SK-N-MC (cell line): ENCODE measurements at regions not wholly inside any gene's neighbourhood (a gene's known extent, or its start where the extent isn't known, plus 50 kb on each side); places are given as distances from the start of the nearest gene placed in this dataset.

ENCODE experiments used
- DNase-seq: peaks from one replicate; pipeline ENCODE4 v3.0.0-alpha.2; 2011; ENCODE audit warnings: low read depth, low spot score
- H3K27ac ChIP-seq: fragments of 200-600 bp; sonication (generic); 2 replicates; pipeline ENCODE4 v1.5.1; 2016; ENCODE audit warnings: mixed run types
- H3K36me3 ChIP-seq: fragments of 200-600 bp; sonication (generic); 2 replicates; pipeline ENCODE4 v1.6.1; 2017; ENCODE audit warnings: antibody characterized with exemption, low read length, mixed read lengths; ENCODE audit not compliant: insufficient read depth
- H3K4me3 ChIP-seq: fragments of 200-600 bp; sonication (generic); 2 replicates; pipeline ENCODE4 v1.5.1; 2016
- H3K9ac ChIP-seq: fragments of 200-600 bp; sonication (generic); 2 replicates; pipeline ENCODE4 v1.8.0; 2017; ENCODE audit warnings: mixed run types, mixed read lengths; ENCODE audit not compliant: insufficient read length
- H3K9me3 ChIP-seq: fragments of 200-600 bp; sonication (generic); 2 replicates; pipeline ENCODE4 v1.6.1; 2017; ENCODE audit warnings: low read depth, mild to moderate bottlenecking, antibody characterized with exemption, low read length, moderate library complexity, mixed read lengths
- EZH2 ChIP-seq: fragments of 200-600 bp; sonication (generic); IDR thresholded peaks from one replicate; pipeline ENCODE4 v1.6.1; 2017; ENCODE audit warnings: antibody characterized with exemption
- FOXP2 ChIP-seq: optimal IDR thresholded peaks from 2 replicates; pipeline ENCODE3; 2011; ENCODE audit warnings: mild to moderate bottlenecking, moderate library complexity; ENCODE audit not compliant: insufficient read depth; ENCODE audit errors: extremely low read length, control extremely low read depth
- POLR2AphosphoS5 ChIP-seq: IDR thresholded peaks from 2 replicates; pipeline ENCODE4 v1.6.1; 2012; ENCODE audit warnings: mild to moderate bottlenecking, low read depth, low read length, borderline replicate concordance

DNA sequence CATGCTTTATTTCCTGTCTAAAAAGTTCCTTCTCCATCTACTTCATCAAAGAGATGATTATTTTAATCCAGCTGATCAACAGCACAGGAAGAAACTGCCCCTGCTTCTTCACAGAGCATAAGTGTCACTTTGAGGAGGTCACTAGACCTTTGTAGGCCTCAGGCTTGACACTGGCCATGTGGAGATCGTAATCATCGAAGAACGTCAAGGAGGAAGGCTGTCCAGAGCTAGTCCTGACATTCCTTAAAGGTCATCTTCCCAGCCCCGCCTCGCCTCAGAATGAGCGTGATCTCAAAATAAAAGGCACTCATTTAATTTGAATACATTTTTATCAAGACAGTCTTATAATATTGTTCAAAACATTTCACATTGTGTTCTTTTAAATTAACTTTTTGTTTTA is 445.7 kb upstream of the CDH4 start:
- H3K9ac ChIP-seq, result no peak overlapping the region
- H3K27ac ChIP-seq, result no peak overlapping the region
- no peak for DNase-seq
- H3K36me3 ChIP-seq, result no peaks in the 10 kb centered on the region
- no peak for TF ChIP-seq FOXP2
- no peak for TF ChIP-seq EZH2
- TF ChIP-seq POLR2AphosphoS5, result no peak
- no peak overlapping the region for H3K4me3 ChIP-seq
- H3K9me3 ChIP-seq, result no peaks in the 10 kb centered on the region

GRCh38 chr20:60806824-60807223 is 445.2 kb upstream of the CDH4 start:
- no peak overlapping the region for H3K27ac ChIP-seq
- H3K9ac ChIP-seq, result no peak overlapping the region
- DNase-seq, result no peak
- no peaks in the 10 kb centered on the region for H3K9me3 ChIP-seq
- H3K36me3 ChIP-seq, result no peaks in the 10 kb centered on the region
- H3K4me3 ChIP-seq, result no peak overlapping the region
- TF ChIP-seq EZH2 (no peak), POLR2AphosphoS5 (no peak), FOXP2 (no peak)

DNA sequence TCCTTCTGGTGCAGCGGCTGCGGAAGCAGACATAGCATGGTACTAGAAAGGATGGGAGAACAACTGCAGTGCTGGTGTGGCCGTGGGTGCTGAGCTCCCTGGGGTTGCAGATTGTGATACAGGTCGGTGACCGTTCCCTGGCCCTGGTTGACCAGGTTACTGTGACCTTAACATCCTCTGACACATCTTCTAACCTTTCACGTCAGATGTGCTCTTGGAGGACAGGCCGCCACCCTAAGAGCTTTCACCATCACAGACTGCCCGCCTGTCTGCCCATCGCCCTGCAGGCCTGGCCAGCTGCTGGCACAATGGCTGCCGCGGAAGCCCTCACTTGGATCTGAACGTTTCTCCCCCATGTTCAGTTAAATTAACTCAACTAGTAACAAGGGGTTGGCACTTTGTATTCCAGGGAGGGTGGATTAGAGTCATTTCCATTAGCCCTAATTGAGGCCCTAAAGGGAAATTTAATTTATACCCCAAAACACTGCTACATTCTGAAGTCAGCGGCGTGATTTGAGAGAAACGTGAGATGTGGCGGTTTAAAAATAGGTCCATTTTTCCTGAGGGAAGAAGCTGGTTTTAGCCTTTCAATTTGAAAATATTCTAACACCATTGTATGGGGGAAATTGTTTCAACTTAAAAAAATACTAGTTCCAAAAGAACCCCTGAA is 443.9 kb upstream of the CDH4 start:
- Histone ChIP-seq H3K36me3 (no peaks in the 10 kb centered on the region), H3K4me3 (no peak overlapping the region), H3K9me3 (no peaks in the 10 kb centered on the region), H3K27ac (no peak overlapping the region), H3K9ac (no peak overlapping the region)
- no peak for DNase-seq
- TF ChIP-seq EZH2 (no peak), POLR2AphosphoS5 (no peak), FOXP2 (no peak)

- Histone ChIP-seq H3K4me3 (no peak overlapping the region), H3K9me3 (no peaks in the 10 kb centered on the region), H3K27ac (no peak overlapping the region), H3K9ac (no peak overlapping the region), H3K36me3 (no peaks in the 10 kb centered on the region)
- TF ChIP-seq POLR2AphosphoS5 (no peak), EZH2 (no peak), FOXP2 (no peak)
- DNase-seq, result no peak
Observed at GRCh38 chr20:60808701-60809100, 443.4 kb upstream of the CDH4 start.

DNA sequence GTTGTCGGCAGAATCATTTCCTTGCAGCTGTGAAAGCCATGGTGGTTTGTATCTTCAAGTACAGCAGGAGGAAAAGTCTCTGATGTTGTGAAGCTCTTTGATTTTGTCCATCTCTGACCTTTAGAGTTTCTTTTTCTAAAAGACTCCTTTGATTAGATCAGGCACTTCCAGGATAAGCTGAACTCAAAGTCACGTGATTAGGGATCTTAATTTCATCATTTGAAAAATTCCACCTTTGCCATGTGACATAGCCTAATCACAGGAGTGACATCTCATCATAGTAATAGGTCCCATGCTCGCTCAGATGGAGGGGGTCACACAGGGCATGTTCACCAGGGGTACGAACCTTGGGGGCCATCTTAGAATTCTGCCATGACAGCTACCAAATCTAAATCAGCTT is 441.5 kb upstream of the CDH4 start:
- no peak overlapping the region for H3K9ac ChIP-seq
- no peaks in the 10 kb centered on the region for H3K36me3 ChIP-seq
- H3K27ac ChIP-seq, result no peak overlapping the region
- TF ChIP-seq EZH2, result no peak
- no peak for TF ChIP-seq FOXP2
- no peak for TF ChIP-seq POLR2AphosphoS5
- DNase-seq, result no peak
- no peaks in the 10 kb centered on the region for H3K9me3 ChIP-seq
- H3K4me3 ChIP-seq, result no peak overlapping the region

DNA sequence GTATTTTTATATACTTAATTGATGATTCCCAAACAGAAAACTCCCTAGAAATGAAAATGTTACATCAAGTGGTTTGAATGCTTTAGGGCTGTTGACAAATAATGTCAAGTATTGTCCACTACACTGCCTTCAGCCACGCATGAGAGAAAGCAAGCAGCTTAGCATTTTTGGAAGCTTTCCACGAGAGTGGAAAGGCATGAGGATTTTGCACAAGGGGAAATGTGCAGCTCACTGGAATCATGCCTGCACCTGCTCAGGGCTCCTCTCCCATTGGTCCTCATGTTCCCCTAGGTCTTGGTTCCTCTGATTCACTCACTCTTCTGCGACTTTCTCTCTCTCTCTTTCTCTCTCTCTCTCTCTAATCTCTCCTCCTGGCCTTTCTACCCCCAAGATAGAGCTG is 439.5 kb upstream of the CDH4 start:
- Histone ChIP-seq H3K4me3 (no peak overlapping the region), H3K36me3 (no peaks in the 10 kb centered on the region), H3K9ac (no peak overlapping the region), H3K9me3 (no peaks in the 10 kb centered on the region), H3K27ac (no peak overlapping the region)
- no peak for TF ChIP-seq FOXP2
- no peak for TF ChIP-seq POLR2AphosphoS5
- no peak for TF ChIP-seq EZH2
- DNase-seq, result no peak

DNA sequence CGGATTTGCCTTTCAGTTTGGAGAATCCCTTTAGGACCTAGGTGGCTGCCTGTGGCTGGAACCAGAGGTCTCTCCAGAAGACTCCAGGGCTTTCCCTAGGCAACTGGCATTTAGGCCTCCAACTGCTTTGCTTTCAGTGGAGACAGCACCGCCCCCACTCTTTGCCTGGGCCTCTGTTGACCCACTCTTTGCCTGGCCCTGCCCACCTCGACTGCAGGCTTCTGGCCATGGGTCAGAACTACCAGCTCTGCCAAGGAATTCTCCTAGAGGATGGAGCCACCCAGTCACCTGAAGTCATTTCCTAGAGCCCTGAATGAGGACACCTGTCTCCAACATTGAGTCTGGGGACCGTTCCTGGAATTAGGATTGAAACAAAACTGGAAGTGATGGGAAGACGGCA is 439.0 kb upstream of the CDH4 start:
- TF ChIP-seq POLR2AphosphoS5 (no peak), FOXP2 (no peak), EZH2 (no peak)
- Histone ChIP-seq H3K27ac (no peak overlapping the region), H3K9ac (no peak overlapping the region), H3K36me3 (no peaks in the 10 kb centered on the region), H3K4me3 (no peak overlapping the region), H3K9me3 (no peaks in the 10 kb centered on the region)
- no peak for DNase-seq

DNA sequence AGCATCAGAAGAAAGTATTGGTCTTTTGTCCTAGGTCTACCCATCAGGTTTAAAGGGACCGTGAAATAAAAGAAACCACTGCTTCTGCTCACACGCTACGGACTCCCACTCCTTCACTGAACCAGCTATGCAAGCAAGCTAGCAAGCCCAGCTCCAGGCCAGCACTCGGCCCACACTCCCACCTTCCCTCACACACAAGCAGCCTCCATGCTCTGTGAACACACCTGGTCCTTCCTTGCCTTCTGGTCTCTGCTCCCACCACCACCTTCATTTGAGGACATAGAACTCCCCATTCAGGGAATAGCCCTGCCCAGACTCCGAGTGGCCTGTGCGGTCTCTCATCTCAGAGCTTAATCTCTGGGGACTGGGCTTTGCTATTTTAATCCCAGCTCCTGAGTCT is 436.4 kb upstream of the CDH4 start:
- Histone ChIP-seq H3K4me3 (no peak overlapping the region), H3K9me3 (no peaks in the 10 kb centered on the region), H3K27ac (no peak overlapping the region), H3K36me3 (no peaks in the 10 kb centered on the region), H3K9ac (no peak overlapping the region)
- no peak for DNase-seq
- TF ChIP-seq EZH2 (no peak), POLR2AphosphoS5 (no peak), FOXP2 (no peak)

- Histone ChIP-seq H3K36me3 (no peaks in the 10 kb centered on the region), H3K4me3 (no peak overlapping the region), H3K9ac (no peak overlapping the region), H3K9me3 (no peaks in the 10 kb centered on the region), H3K27ac (no peak overlapping the region)
- TF ChIP-seq FOXP2 (no peak), POLR2AphosphoS5 (no peak), EZH2 (no peak)
- DNase-seq, result no peak
Observed at GRCh38 chr20:60816901-60817300, 435.2 kb upstream of the CDH4 start.

DNA sequence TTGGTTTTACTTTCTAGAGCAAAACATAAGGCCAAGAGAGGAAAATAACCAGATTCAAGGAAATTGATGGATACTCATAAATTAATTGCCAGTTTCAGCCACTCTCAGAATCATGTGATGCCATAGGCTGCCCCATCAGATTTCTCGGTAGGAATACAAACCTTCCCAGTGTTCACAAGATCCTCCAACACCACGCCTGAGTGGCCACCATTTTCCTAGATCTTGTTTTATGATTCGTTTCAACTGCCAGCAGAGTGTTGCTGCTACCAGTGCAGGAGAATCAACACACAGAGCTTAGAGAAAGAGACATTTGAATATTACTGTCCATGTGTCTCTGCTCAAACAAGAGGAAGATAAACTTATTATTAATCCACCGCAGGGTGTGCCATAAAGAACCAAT is 434.2 kb upstream of the CDH4 start:
- H3K27ac ChIP-seq, result no peak overlapping the region
- DNase-seq, result no peak

More for the DNA sequence above, 434.2 kb upstream of the CDH4 start:
- H3K36me3 ChIP-seq, result no peaks in the 10 kb centered on the region
- H3K9me3 ChIP-seq, result no peaks in the 10 kb centered on the region
- TF ChIP-seq POLR2AphosphoS5, result no peak
- TF ChIP-seq EZH2, result no peak
- no peak for TF ChIP-seq FOXP2
- H3K9ac ChIP-seq, result no peak overlapping the region
- no peak overlapping the region for H3K4me3 ChIP-seq
